ENCODE measurements at regions not wholly inside any gene's neighbourhood (a gene's known extent, or its start where the extent isn't known, plus 50 kb on each side); places are given as distances from the start of the nearest gene placed in this dataset.
"Not testable (repeated sequence)": the region's sequence is repeated elsewhere in the genome, so short reads cannot be mapped to it uniquely, and the experiment has no call there.

- Histone ChIP-seq H3K79me2 (ENCODE audit: control insufficient read depth, low read length) (no peaks in the 10 kb centered on the region), H3K27me3 (ENCODE audit: control insufficient read depth, low read length) (no peaks in the 10 kb centered on the region), H3F3A (ENCODE audit: control insufficient read depth, insufficient read depth) (no peaks in the 10 kb centered on the region), H3K4me3 (ENCODE audit: low read length) (no peak overlapping the region), H3K4me1 (ENCODE audit: control insufficient read depth, low read length) (no peaks in the 10 kb centered on the region), H3K27ac (ENCODE audit: low read depth, low read length) (no peak overlapping the region), H3K36me3 (ENCODE audit: control insufficient read depth, low read length) (no peaks in the 10 kb centered on the region), H3K9me3 (ENCODE audit: control insufficient read depth, insufficient read depth, low read length) (no peaks in the 10 kb centered on the region), H4K20me1 (ENCODE audit: control insufficient read depth, insufficient read depth, low read depth, low read length) (no peaks in the 10 kb centered on the region), H3K4me2 (ENCODE audit: low read length) (no peak overlapping the region), H3K9me2 (replicated peaks; ENCODE audit: control insufficient read depth, low read length) (no peaks in the 10 kb centered on the region)
- TF ChIP-seq EZH2phosphoT487 (IDR thresholded peaks at IDR 0.05; ENCODE audit: borderline replicate concordance, low read length) = no peak
Measured at GRCh38 chr16:62805221-62805857, 769.1 kb upstream of the CDH8 start.

DNA sequence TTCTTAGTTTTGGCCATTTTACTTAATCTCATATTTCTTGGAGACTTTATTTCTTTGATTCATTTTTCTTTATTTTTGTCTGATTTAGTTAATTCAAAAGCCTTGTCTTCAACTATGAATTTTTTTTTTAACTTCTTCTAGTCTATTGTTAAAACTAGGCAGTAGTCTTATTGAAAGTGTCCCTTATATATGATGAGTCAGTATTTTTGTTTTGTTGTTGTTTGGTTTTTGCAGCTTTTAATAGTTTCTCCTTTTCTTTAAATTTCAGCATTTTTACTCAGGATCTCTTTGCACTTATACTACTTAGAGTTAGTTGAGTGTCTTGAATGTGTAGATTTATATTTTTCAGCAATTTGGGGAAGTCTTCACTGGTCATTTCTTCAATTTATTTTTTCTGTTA, 758.5 kb upstream of the CDH8 start:
- no peaks in the 10 kb centered on the region for H3F3A ChIP-seq (ENCODE audit: control insufficient read depth, insufficient read depth)
- H3K4me2 ChIP-seq (ENCODE audit: low read length) = no peak overlapping the region
- H4K20me1 ChIP-seq (ENCODE audit: control insufficient read depth, insufficient read depth, low read depth, low read length) = no peaks in the 10 kb centered on the region
- no peaks in the 10 kb centered on the region for H3K27me3 ChIP-seq (ENCODE audit: control insufficient read depth, low read length)
- H3K36me3 ChIP-seq (ENCODE audit: control insufficient read depth, low read length) = no peaks in the 10 kb centered on the region
- no peaks in the 10 kb centered on the region for H3K79me2 ChIP-seq (ENCODE audit: control insufficient read depth, low read length)
- H3K9me3 ChIP-seq (ENCODE audit: control insufficient read depth, insufficient read depth, low read length) = peaks cover 3% of the 10 kb centered on the region; the same call in 1 of the 2 replicates
- H3K27ac ChIP-seq (ENCODE audit: low read depth, low read length) = no peak overlapping the region
- TF ChIP-seq, protein P1, sequence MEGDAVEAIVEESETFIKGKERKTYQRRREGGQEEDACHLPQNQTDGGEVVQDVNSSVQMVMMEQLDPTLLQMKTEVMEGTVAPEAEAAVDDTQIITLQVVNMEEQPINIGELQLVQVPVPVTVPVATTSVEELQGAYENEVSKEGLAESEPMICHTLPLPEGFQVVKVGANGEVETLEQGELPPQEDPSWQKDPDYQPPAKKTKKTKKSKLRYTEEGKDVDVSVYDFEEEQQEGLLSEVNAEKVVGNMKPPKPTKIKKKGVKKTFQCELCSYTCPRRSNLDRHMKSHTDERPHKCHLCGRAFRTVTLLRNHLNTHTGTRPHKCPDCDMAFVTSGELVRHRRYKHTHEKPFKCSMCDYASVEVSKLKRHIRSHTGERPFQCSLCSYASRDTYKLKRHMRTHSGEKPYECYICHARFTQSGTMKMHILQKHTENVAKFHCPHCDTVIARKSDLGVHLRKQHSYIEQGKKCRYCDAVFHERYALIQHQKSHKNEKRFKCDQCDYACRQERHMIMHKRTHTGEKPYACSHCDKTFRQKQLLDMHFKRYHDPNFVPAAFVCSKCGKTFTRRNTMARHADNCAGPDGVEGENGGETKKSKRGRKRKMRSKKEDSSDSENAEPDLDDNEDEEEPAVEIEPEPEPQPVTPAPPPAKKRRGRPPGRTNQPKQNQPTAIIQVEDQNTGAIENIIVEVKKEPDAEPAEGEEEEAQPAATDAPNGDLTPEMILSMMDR (IDR thresholded peaks at IDR 0.05; ENCODE audit: low read depth, low read length, poor library complexity, severe bottlenecking) = no peak
- no peak for TF ChIP-seq EZH2phosphoT487 (IDR thresholded peaks at IDR 0.05; ENCODE audit: borderline replicate concordance, low read length)
- H3K4me3 ChIP-seq (ENCODE audit: low read length) = no peak overlapping the region
- no peaks in the 10 kb centered on the region for H3K4me1 ChIP-seq (ENCODE audit: control insufficient read depth, low read length)
- H3K9me2 ChIP-seq (replicated peaks; ENCODE audit: control insufficient read depth, low read length) = no peaks in the 10 kb centered on the region

DNA sequence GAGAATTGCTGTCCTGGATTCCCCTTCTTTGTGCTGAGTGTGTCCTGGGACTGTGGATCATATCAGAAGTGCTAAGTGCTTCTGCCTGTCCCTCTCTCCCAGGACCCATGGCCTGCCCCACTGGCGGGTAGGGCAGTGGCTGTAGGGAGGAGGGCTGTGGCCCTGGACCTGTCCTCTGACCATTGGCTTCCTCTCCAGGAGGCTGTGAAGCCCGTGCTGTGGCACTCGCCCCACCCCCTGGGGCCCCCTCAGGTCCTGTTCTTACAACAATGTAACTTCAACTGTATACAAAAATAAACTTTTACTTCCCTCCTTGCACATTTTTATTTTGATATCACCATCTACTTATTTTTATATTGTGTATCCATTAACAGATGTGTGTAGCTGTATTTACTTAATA, 743.8 kb upstream of the CDH8 start:
- not testable (repeated sequence) for H4K20me1 ChIP-seq (ENCODE audit: control insufficient read depth, insufficient read depth, low read depth, low read length); H3K27me3 ChIP-seq (ENCODE audit: control insufficient read depth, low read length); H3K79me2 ChIP-seq (ENCODE audit: control insufficient read depth, low read length); H3K27ac ChIP-seq (ENCODE audit: low read depth, low read length); H3K36me3 ChIP-seq (ENCODE audit: control insufficient read depth, low read length); H3K4me3 ChIP-seq (ENCODE audit: low read length); H3K4me1 ChIP-seq (ENCODE audit: control insufficient read depth, low read length); H3K4me2 ChIP-seq (ENCODE audit: low read length); H3F3A ChIP-seq (ENCODE audit: control insufficient read depth, insufficient read depth); H3K9me2 ChIP-seq (replicated peaks; ENCODE audit: control insufficient read depth, low read length); H3K9me3 ChIP-seq (ENCODE audit: control insufficient read depth, insufficient read depth, low read length)

DNA sequence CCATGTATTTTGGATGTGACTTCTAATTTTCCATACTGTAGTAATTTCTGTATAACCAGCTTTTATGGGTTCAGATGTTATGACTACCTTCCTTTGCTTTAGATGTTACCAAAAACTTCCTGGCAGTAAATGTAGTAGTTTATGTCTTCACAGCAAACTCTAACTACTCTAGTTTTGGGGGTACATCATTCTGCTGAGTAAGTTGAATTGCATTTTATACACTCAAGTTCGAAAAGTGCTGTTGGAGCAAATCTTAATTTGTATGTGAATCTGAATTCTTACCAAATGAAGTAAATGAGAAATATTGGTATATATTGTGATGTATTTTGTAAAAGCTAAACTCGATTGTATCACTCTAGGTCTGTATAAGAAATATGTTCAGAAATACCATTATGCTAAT, 728.3 kb upstream of the CDH8 start:
- Histone ChIP-seq H3K4me3 (ENCODE audit: low read length) (no peak overlapping the region), H3K27ac (ENCODE audit: low read depth, low read length) (no peak overlapping the region), H3K4me2 (ENCODE audit: low read length) (no peak overlapping the region), H3K79me2 (ENCODE audit: control insufficient read depth, low read length) (no peaks in the 10 kb centered on the region), H3F3A (ENCODE audit: control insufficient read depth, insufficient read depth) (no peaks in the 10 kb centered on the region), H3K27me3 (ENCODE audit: control insufficient read depth, low read length) (no peaks in the 10 kb centered on the region), H3K9me3 (ENCODE audit: control insufficient read depth, insufficient read depth, low read length) (no peaks in the 10 kb centered on the region; the same call in 1 of the 2 replicates), H4K20me1 (ENCODE audit: control insufficient read depth, insufficient read depth, low read depth, low read length) (no peaks in the 10 kb centered on the region), H3K4me1 (ENCODE audit: control insufficient read depth, low read length) (no peaks in the 10 kb centered on the region), H3K36me3 (ENCODE audit: control insufficient read depth, low read length) (no peaks in the 10 kb centered on the region), H3K9me2 (replicated peaks; ENCODE audit: control insufficient read depth, low read length) (no peaks in the 10 kb centered on the region)
- TF ChIP-seq, protein P1 (IDR thresholded peaks at IDR 0.05; ENCODE audit: low read depth, low read length, poor library complexity, severe bottlenecking) = no peak
- no peak for TF ChIP-seq EZH2phosphoT487 (IDR thresholded peaks at IDR 0.05; ENCODE audit: borderline replicate concordance, low read length)

Data from DOHH2 (cell line).